K562 (cell line): ENCODE measurements at regions not wholly inside any gene's neighbourhood (a gene's known extent, or its start where the extent isn't known, plus 50 kb on each side); places are given as distances from the start of the nearest gene placed in this dataset.

Experiments used
- ATAC-seq: fragments of 200-7000 bp; cut with Tn5 transposase; 3 replicates; pipeline ENCODE4 v1.9.1; 2020; ENCODE audit warnings: moderate library complexity
- BruUV-seq: library from RNA; stranded (reverse); fragments of 400-500 nt; replicated peaks from 2 replicates; lab custom pipeline; 2021; lab: Mats Ljungman, UMichigan
- CTCF ChIA-PET: fragments of 300-600 bp; formaldehyde crosslinking; extraction: SDS; loops from one replicate; lab custom pipeline; 2021; ENCODE audit warnings: low intra/inter-chr PET ratio; lab: Yijun Ruan, JAX
- POLR2A ChIA-PET: fragments of 300-600, 350-650 bp; sonication (Branson Sonifier 250); formaldehyde crosslinking; extraction: SDS; loops from one replicate; lab custom pipeline; 2021; ENCODE audit warnings: antibody characterized with exemption, inconsistent platforms; lab: Yijun Ruan, JAX
- DNase-seq, 4 experiments: peaks; one replicate each; pipeline versions ENCODE4 v3.0.0 to v3.0.0-alpha.2; 2011 to 2018; ENCODE audit warnings: low spot score in 3 of 4, mixed read lengths in 3 of 4; ENCODE audit errors: extremely low read depth in 1 of 4
- FAIRE-seq: peaks from 2 replicates; lab custom pipeline; 2011; peaks lifted over from hg19 to GRCh38; lab: Jason Lieb, UNC
- H2AFZ ChIP-seq: 2 replicates; pipeline ENCODE4 v1.6.0; 2011; ENCODE audit warnings: low read depth, low read length, control low read depth, inconsistent platforms
- H3K27ac ChIP-seq: fragments of 200-600 bp; 3 replicates; pipeline ENCODE4 v1.8.0; 2011; ENCODE audit warnings: low read depth, mild to moderate bottlenecking, control low read depth, inconsistent platforms, low read length, moderate library complexity, mixed read lengths; ENCODE audit errors: extremely low read depth
- H3K27me3 ChIP-seq, 2 experiments: fragments of 300-600 bp in 1 of 2; 2 replicates in 1 of 2; 3 replicates in 1 of 2; pipeline versions ENCODE4 v1.6.0 to v1.8.0; 2011; ENCODE audit warnings: inconsistent platforms in 2 of 2, low read length in 2 of 2, mild to moderate bottlenecking in 1 of 2, mixed read lengths in 1 of 2, moderate library complexity in 1 of 2; ENCODE audit not compliant: control insufficient read depth in 2 of 2, insufficient read depth in 2 of 2
- H3K36me3 ChIP-seq: fragments of 300-600 bp; 3 replicates; pipeline ENCODE4 v1.8.0; 2011; ENCODE audit warnings: mild to moderate bottlenecking, low read length, inconsistent platforms; ENCODE audit not compliant: control insufficient read depth, insufficient read depth
- H3K4me1 ChIP-seq, 2 experiments: fragments of 200-600 bp in 1 of 2; replicated peaks in 1 of 2; 2 replicates in 1 of 2; 3 replicates in 1 of 2; pipeline versions ENCODE4 v1.5.1 to v1.8.0; 2011; ENCODE audit warnings: inconsistent platforms in 2 of 2, low read length in 2 of 2, mild to moderate bottlenecking in 1 of 2, mixed read lengths in 1 of 2, moderate library complexity in 1 of 2; ENCODE audit not compliant: control insufficient read depth in 2 of 2, insufficient read depth in 2 of 2
- H3K4me2 ChIP-seq: 2 replicates; pipeline ENCODE4 v1.6.1; 2011; ENCODE audit warnings: low read length, control low read depth, inconsistent platforms, mixed read lengths; ENCODE audit not compliant: insufficient read depth
- H3K4me3 ChIP-seq: fragments of 200-600 bp; sonication (generic), shearing (Covaris generic); 2 replicates; pipeline ENCODE4 v1.5.1; 2016; ENCODE audit warnings: control low read depth, inconsistent platforms
- H3K79me2 ChIP-seq: fragments of 200-600 bp; 3 replicates; pipeline ENCODE4 v1.8.0; 2011; ENCODE audit warnings: low read length, inconsistent platforms; ENCODE audit not compliant: control insufficient read depth, insufficient read depth
- H3K9ac ChIP-seq, 2 experiments: 2 replicates each; pipeline versions ENCODE4 v1.6.0 to v1.6.1; 2011; ENCODE audit warnings: low read depth in 2 of 2, low read length in 2 of 2, control low read depth in 1 of 2, inconsistent platforms in 1 of 2, mild to moderate bottlenecking in 1 of 2, mixed read lengths in 1 of 2; ENCODE audit not compliant: insufficient read depth in 1 of 2
- H3K9me1 ChIP-seq: one replicate; pipeline ENCODE4 v1.6.0; 2011; ENCODE audit warnings: inconsistent platforms, mild to moderate bottlenecking, low read length, moderate library complexity; ENCODE audit not compliant: control insufficient read depth, insufficient read depth
- H3K9me3 ChIP-seq: replicated peaks from 2 replicates; pipeline ENCODE4 v1.5.1; 2011; ENCODE audit warnings: low read depth, low read length, inconsistent platforms; ENCODE audit not compliant: control insufficient read depth, insufficient read depth
- H4K20me1 ChIP-seq: replicated peaks from 2 replicates; pipeline ENCODE4 v1.6.1; 2011; ENCODE audit warnings: low read length, inconsistent platforms, mixed read lengths; ENCODE audit not compliant: control insufficient read depth, insufficient read depth
- CAMTA2 ChIP-seq: fragments of 250-450 bp; sonication (Bioruptor Pico); conservative IDR thresholded peaks from 2 replicates; pipeline ENCODE4 v1.5.1; 2022
- CEBPG ChIP-seq, 3 experiments: fragments of 200-800 bp in 1 of 3; sonication (Bioruptor generic) in 1 of 3; sonication (generic) in 1 of 3; formaldehyde crosslinking in 1 of 3; IDR thresholded peaks in 2 of 3; conservative IDR thresholded peaks in 1 of 3; 2 replicates each; pipeline versions ENCODE4 v1.6.1 to v1.8.0; 2016 to 2022; ENCODE audit warnings: missing compliant biosample characterization in 2 of 3, missing genetic modification characterization in 2 of 3, mild to moderate bottlenecking in 1 of 3, missing genetic modification reagents in 1 of 3
- ELK1 ChIP-seq: sonication (generic); formaldehyde crosslinking; IDR thresholded peaks from 2 replicates; pipeline ENCODE4 v1.8.1; 2022; ENCODE audit warnings: missing genetic modification reagents
- EP300 ChIP-seq: IDR thresholded peaks from 2 replicates; pipeline ENCODE4 v1.6.1; 2012; ENCODE audit warnings: low read length, improper control_type of control experiment
- HIVEP1 ChIP-seq: fragments of 250-450 bp; sonication (Bioruptor Pico); IDR thresholded peaks from 2 replicates; pipeline ENCODE4 v1.4.0; 2020; ENCODE audit warnings: mild to moderate bottlenecking
- HMGN3 ChIP-seq: IDR thresholded peaks from 2 replicates; pipeline ENCODE4 v1.6.1; 2011; ENCODE audit warnings: borderline replicate concordance, low read depth, mild to moderate bottlenecking, mixed read lengths, low read length; ENCODE audit not compliant: insufficient read length; ENCODE audit errors: extremely low read depth
- PKNOX1 ChIP-seq: fragments of 450-650 bp; IDR thresholded peaks from 2 replicates; pipeline ENCODE4 v1.6.1; 2016
- THAP7 ChIP-seq: fragments of 250-450 bp; sonication (Bioruptor Pico); IDR thresholded peaks from 2 replicates; pipeline ENCODE4 v1.5.0; 2021
- ZNF436 ChIP-seq: fragments of 250-450, 450-650 bp; sonication (Bioruptor Pico); formaldehyde crosslinking; IDR thresholded peaks from 2 replicates; pipeline ENCODE4 v1.7.0; 2020; ENCODE audit warnings: mild to moderate bottlenecking
- WGBS: fragments of 100-300 bp; shearing (Covaris generic); methylation state at CpG from one replicate; pipeline ENCODE4 v1.1.6; 2016; ENCODE audit warnings: low coverage, mixed read lengths; ENCODE audit not compliant: insufficient coverage; ENCODE audit errors: missing lambda C conversion rate; 5-methylcytosine and 5-hydroxymethylcytosine counted together
- in situ Hi-C: fragments of 300-500 bp; cut with MboI; formaldehyde crosslinking; loops from 4 replicates; pipeline ENCODE4 v1.15.0; 2018; ENCODE audit warnings: inconsistent platforms, mixed read lengths
- intact Hi-C: fragments of 100-400 bp; cut with micrococcal nuclease; formaldehyde crosslinking; loops from 2 replicates; pipeline ENCODE4 v1.14.2; 2022

- BruUV-seq, result no TSS peak
- intact Hi-C loops (no loop called here), in situ Hi-C loops (no loop called here)
- Histone ChIP-seq H3K27me3 (peaks cover 0 to 4% of the 10 kb centered on the region in 2 experiments; a peak in 1 of 5 replicates), H3K4me2 (no peak overlapping the region), H3K36me3 (no peaks in the 10 kb centered on the region), H2AFZ (no peak overlapping the region), H3K4me1 (no peaks in the 10 kb centered on the region), H3K9me1 (no peaks in the 10 kb centered on the region), H4K20me1 (no peaks in the 10 kb centered on the region; the same call in 1 of the 2 replicates), H3K27ac (no peak overlapping the region), H3K9me3 (no peaks in the 10 kb centered on the region), H3K9ac (no peak overlapping the region), H3K79me2 (no peaks in the 10 kb centered on the region), H3K4me3 (no peak overlapping the region)
- POLR2A ChIA-PET, result interaction anchor here (0.6 kb wide), 1 partner anchor 59 kb away, joined by 3 read pairs; no protein-coding TSS in a partner anchor
- WGBS, result 3% methylated on average over 4 of the region's 4 CpGs
- CTCF ChIA-PET, result no interaction called here
- FAIRE-seq (no peak), DNase-seq (no peak), ATAC-seq (no peak)
- TF ChIP-seq ZNF436 (CRISPR knock-in tag), result no peak
- no peak for TF ChIP-seq HMGN3
- TF ChIP-seq CAMTA2 (CRISPR knock-in tag), result no peak
- TF ChIP-seq THAP7 (CRISPR knock-in tag), result no peak
- no peak for TF ChIP-seq HIVEP1 (CRISPR knock-in tag)
- no peak for TF ChIP-seq EP300
Observed at GRCh38 chr12:119255314-119255713, 76.6 kb downstream of the HSPB8 start.

GRCh38 chr12:119258149-119258548, 76.4 kb upstream of the CCDC60 start:
- no peaks in the 10 kb centered on the region for H3K36me3 ChIP-seq
- WGBS, result under 1% methylated on average over 7 of the region's 7 CpGs
- ATAC-seq (no peak), DNase-seq (no peak)
- no peak overlapping the region for H3K4me3 ChIP-seq
- no peaks in the 10 kb centered on the region for H3K9me1 ChIP-seq
- in situ Hi-C loops, result no loop called here
- intact Hi-C loops, result no loop called here
- no peak overlapping the region for H2AFZ ChIP-seq
- H3K9me3 ChIP-seq, result no peaks in the 10 kb centered on the region
- no peak overlapping the region for H3K27ac ChIP-seq
- H3K27me3 ChIP-seq, result no peaks in the 10 kb centered on the region; a peak in 1 of 5 replicates
- H3K79me2 ChIP-seq, result no peaks in the 10 kb centered on the region
- CTCF ChIA-PET, result interaction anchor here (0.5 kb wide), 1 partner anchor 708 kb away, joined by 3 read pairs; no protein-coding TSS in a partner anchor
- no TSS peak for BruUV-seq
- no peak overlapping the region for H3K9ac ChIP-seq
- no peaks in the 10 kb centered on the region for H4K20me1 ChIP-seq
- no peaks in the 10 kb centered on the region for H3K4me1 ChIP-seq
- POLR2A ChIA-PET, result no interaction called here
- TF ChIP-seq PKNOX1 (0 out of 2 replicates have a peak, but pooled peaks have one; percentile 14), CEBPG (CRISPR knock-in tag; IDR thresholded peaks at IDR 0.05) (no peak), CEBPG (tag; conservative IDR thresholded peaks at IDR 0.05 in 1 of 2, IDR thresholded peaks at IDR 0.05 in 1 of 2) (0 out of 4 replicates have a peak, but pooled peaks of 1 of the 2 experiments have one; percentile 12), ELK1 (CRISPR knock-in tag) (no peak)
- TF ChIP-seq, all 486 proteins: peak for 2
- H3K4me2 ChIP-seq, result no peak overlapping the region
- no peak for FAIRE-seq
